CD4-positive, alpha-beta memory T cell (primary cell): ENCODE measurements at regions not wholly inside any gene's neighbourhood (a gene's known extent, or its start where the extent isn't known, plus 50 kb on each side); places are given as distances from the start of the nearest gene placed in this dataset.

Source experiments
- CTCF ChIA-PET: fragments of 350-600 bp; sonication (Branson Sonifier 250); formaldehyde crosslinking; loops from one replicate; lab custom pipeline; 2021; ENCODE audit warnings: inconsistent platforms; ENCODE audit not compliant: partially characterized antibody; lab: Charles Lee
- POLR2A ChIA-PET: fragments of 350-600 bp; sonication (Branson Sonifier 250); formaldehyde crosslinking; loops from one replicate; lab custom pipeline; 2021; ENCODE audit not compliant: partially characterized antibody; lab: Charles Lee
- DNase-seq, 5 donors: peaks; one replicate each; pipeline versions ENCODE4 v3.0.0 to v3.0.0-alpha.2; 2020 to 2022; ENCODE audit warnings: mixed read lengths in 1 of 5
- H3K27ac ChIP-seq: one replicate; pipeline ENCODE4 v1.7.0; 2013; ENCODE audit warnings: low read depth, low read length
- H3K27me3 ChIP-seq: 2 replicates; pipeline ENCODE4 v1.7.0; 2013; ENCODE audit warnings: mild to moderate bottlenecking, low read length, moderate library complexity; ENCODE audit not compliant: insufficient read depth
- H3K36me3 ChIP-seq: 2 replicates; pipeline ENCODE4 v1.7.0; 2013; ENCODE audit warnings: mild to moderate bottlenecking, low read length, moderate library complexity; ENCODE audit not compliant: insufficient read depth
- H3K4me1 ChIP-seq: 2 replicates; pipeline ENCODE4 v1.7.0; 2013; ENCODE audit warnings: mild to moderate bottlenecking, low read length, moderate library complexity; ENCODE audit not compliant: insufficient read depth
- H3K4me3 ChIP-seq, 2 donors: one replicate each; pipeline ENCODE4 v1.7.0; 2013; ENCODE audit warnings: low read length in 2 of 2, mild to moderate bottlenecking in 1 of 2
- H3K9me3 ChIP-seq, 2 donors: one replicate each; pipeline ENCODE4 v1.7.0; 2013; ENCODE audit warnings: low read length in 2 of 2, control low read depth in 1 of 2; ENCODE audit not compliant: control insufficient read depth in 1 of 2
- H3K27ac Mint-ChIP-seq, 7 donors: one replicate each; pipeline ENCODE4 v1.8.0; 2020 to 2021; ENCODE audit warnings: mixed read lengths in 7 of 7, mild to moderate bottlenecking in 6 of 7, inconsistent platforms in 3 of 7, moderate library complexity in 3 of 7
- H3K27me3 Mint-ChIP-seq, 2 donors: one replicate each; pipeline ENCODE4 v1.8.0; 2020 to 2021; ENCODE audit warnings: mixed read lengths in 2 of 2
- H3K36me3 Mint-ChIP-seq, 2 donors: one replicate each; pipeline ENCODE4 v1.8.0; 2020 to 2021; ENCODE audit warnings: mixed read lengths in 2 of 2, inconsistent platforms in 1 of 2, mild to moderate bottlenecking in 1 of 2
- H3K4me1 Mint-ChIP-seq, 4 donors: one replicate each; pipeline ENCODE4 v1.8.0; 2020 to 2021; ENCODE audit warnings: mixed read lengths in 4 of 4, mild to moderate bottlenecking in 1 of 4
- H3K4me3 Mint-ChIP-seq, 8 donors: one replicate each; pipeline ENCODE4 v1.8.0; 2020 to 2021; ENCODE audit warnings: mixed read lengths in 8 of 8, mild to moderate bottlenecking in 7 of 8, moderate library complexity in 6 of 8, inconsistent platforms in 3 of 8
- H3K9me3 Mint-ChIP-seq, 8 donors: one replicate each; pipeline ENCODE4 v1.8.0; 2020 to 2021; ENCODE audit warnings: mixed read lengths in 8 of 8, mild to moderate bottlenecking in 5 of 8, inconsistent platforms in 3 of 8, moderate library complexity in 1 of 8
- intact Hi-C: fragments of 100-400 bp; cut with micrococcal nuclease; formaldehyde crosslinking; loops from one replicate; pipeline ENCODE4 v1.15.1; 2023

- Mint-ChIP-seq H3K36me3 (no peaks in the 10 kb centered on the region), H3K27ac (no peak overlapping the region), H3K27me3 (peaks cover 4 to 10% of the 10 kb centered on the region in 2 donors), H3K4me3 (no peak overlapping the region), H3K4me1 (no peaks in the 10 kb centered on the region), H3K9me3 (no peaks in the 10 kb centered on the region)
- ChIA-PET CTCF (no interaction called here), POLR2A (no interaction called here)
- H3K4me3 ChIP-seq: no peak overlapping the region
- DNase-seq: no peak
- H3K36me3 ChIP-seq: no peaks in the 10 kb centered on the region
- H3K27me3 ChIP-seq: no peaks in the 10 kb centered on the region
- no peaks in the 10 kb centered on the region for H3K4me1 ChIP-seq
- H3K27ac ChIP-seq: no peak overlapping the region
- intact Hi-C loops: no loop called here
- no peaks in the 10 kb centered on the region for H3K9me3 ChIP-seq
Observed at GRCh38 chr15:62492900-62493299, 327.8 kb upstream of the C2CD4B start.

- no peak overlapping the region for H3K27ac ChIP-seq
- no peaks in the 10 kb centered on the region for H3K4me1 ChIP-seq
- H3K36me3 Mint-ChIP-seq: no peaks in the 10 kb centered on the region
- H3K27me3 Mint-ChIP-seq: peaks cover 0 to 5% of the 10 kb centered on the region in 2 donors
- H3K4me1 Mint-ChIP-seq: no peaks in the 10 kb centered on the region
- H3K4me3 Mint-ChIP-seq: no peak overlapping the region
- H3K4me3 ChIP-seq: no peak overlapping the region
- H3K36me3 ChIP-seq: no peaks in the 10 kb centered on the region
- H3K9me3 Mint-ChIP-seq: no peaks in the 10 kb centered on the region
- no peak for DNase-seq
- H3K27ac Mint-ChIP-seq: no peak overlapping the region
- intact Hi-C loops: no loop called here
- CTCF ChIA-PET: no interaction called here
- H3K9me3 ChIP-seq: no peaks in the 10 kb centered on the region
- H3K27me3 ChIP-seq: no peaks in the 10 kb centered on the region
- POLR2A ChIA-PET: no interaction called here
Observed at GRCh38 chr15:62494197-62494596, 329.1 kb upstream of the C2CD4B start.

- Histone ChIP-seq H3K36me3 (no peaks in the 10 kb centered on the region), H3K27ac (no peak overlapping the region), H3K4me3 (no peak overlapping the region), H3K9me3 (no peaks in the 10 kb centered on the region), H3K27me3 (no peaks in the 10 kb centered on the region), H3K4me1 (no peaks in the 10 kb centered on the region)
- Mint-ChIP-seq H3K4me1 (no peaks in the 10 kb centered on the region), H3K9me3 (no peaks in the 10 kb centered on the region), H3K4me3 (no peak overlapping the region), H3K27me3 (peaks cover 0 to 1% of the 10 kb centered on the region in 2 donors), H3K36me3 (no peaks in the 10 kb centered on the region), H3K27ac (no peak overlapping the region)
- intact Hi-C loops: no loop called here
- CTCF ChIA-PET: interaction anchor here (1.2 kb wide), 1 partner anchor 54 kb away, joined by 3 read pairs; no protein-coding TSS in a partner anchor
- DNase-seq: no peak
- POLR2A ChIA-PET: no interaction called here
Observed at GRCh38 chr15:62495670-62496614, 330.9 kb upstream of the C2CD4B start.

- H3K36me3 ChIP-seq: no peaks in the 10 kb centered on the region
- H3K4me3 ChIP-seq: no peak overlapping the region
- ChIA-PET CTCF (interaction anchor here (1.4 kb wide), 1 partner anchor 11 kb away, joined by 5 read pairs; no protein-coding TSS in a partner anchor), POLR2A (no interaction called here)
- no peak overlapping the region for H3K27ac ChIP-seq
- H3K27ac Mint-ChIP-seq: no peak overlapping the region
- H3K4me1 ChIP-seq: no peaks in the 10 kb centered on the region
- no peaks in the 10 kb centered on the region for H3K27me3 Mint-ChIP-seq
- H3K4me1 Mint-ChIP-seq: no peaks in the 10 kb centered on the region
- H3K27me3 ChIP-seq: no peaks in the 10 kb centered on the region
- no peaks in the 10 kb centered on the region for H3K9me3 Mint-ChIP-seq
- H3K9me3 ChIP-seq: no peaks in the 10 kb centered on the region
- H3K4me3 Mint-ChIP-seq: no peak overlapping the region
- no peaks in the 10 kb centered on the region for H3K36me3 Mint-ChIP-seq
- intact Hi-C loops: no loop called here
- DNase-seq: no peak
Observed at GRCh38 chr15:62497356-62497755, 332.3 kb upstream of the C2CD4B start.

- no peaks in the 10 kb centered on the region for H3K36me3 Mint-ChIP-seq
- Histone ChIP-seq H3K9me3 (no peaks in the 10 kb centered on the region), H3K27ac (no peak overlapping the region), H3K27me3 (no peaks in the 10 kb centered on the region), H3K36me3 (no peaks in the 10 kb centered on the region), H3K4me1 (no peaks in the 10 kb centered on the region), H3K4me3 (no peak overlapping the region)
- ChIA-PET CTCF (interaction anchor here (1.4 kb wide), 1 partner anchor 10 kb away, joined by 5 read pairs; no protein-coding TSS in a partner anchor), POLR2A (no interaction called here)
- intact Hi-C loops: no loop called here
- peaks cover 0 to 1% of the 10 kb centered on the region in 2 donors for H3K27me3 Mint-ChIP-seq
- no peaks in the 10 kb centered on the region for H3K4me1 Mint-ChIP-seq
- DNase-seq: no peak
- no peak overlapping the region for H3K4me3 Mint-ChIP-seq
- no peaks in the 10 kb centered on the region for H3K9me3 Mint-ChIP-seq
- no peak overlapping the region for H3K27ac Mint-ChIP-seq
Observed at GRCh38 chr15:62498278-62498677, 333.2 kb upstream of the C2CD4B start.

GRCh38 chr15:62498712-62499111, 333.6 kb upstream of the C2CD4B start:
- H3K36me3 ChIP-seq: no peaks in the 10 kb centered on the region
- no peak overlapping the region for H3K27ac Mint-ChIP-seq
- intact Hi-C loops: no loop called here
- CTCF ChIA-PET: no interaction called here
- H3K27ac ChIP-seq: no peak overlapping the region
- no peaks in the 10 kb centered on the region for H3K9me3 ChIP-seq
- H3K36me3 Mint-ChIP-seq: no peaks in the 10 kb centered on the region
- H3K27me3 ChIP-seq: no peaks in the 10 kb centered on the region
- H3K27me3 Mint-ChIP-seq: peaks cover 0 to 1% of the 10 kb centered on the region in 2 donors
- POLR2A ChIA-PET: no interaction called here
- H3K4me3 ChIP-seq: no peak overlapping the region
- H3K4me1 Mint-ChIP-seq: no peaks in the 10 kb centered on the region
- no peaks in the 10 kb centered on the region for H3K9me3 Mint-ChIP-seq
- no peak for DNase-seq
- H3K4me1 ChIP-seq: no peaks in the 10 kb centered on the region
- no peak overlapping the region for H3K4me3 Mint-ChIP-seq

- no peak overlapping the region for H3K4me3 ChIP-seq
- no peaks in the 10 kb centered on the region for H3K36me3 ChIP-seq
- Mint-ChIP-seq H3K27ac (no peak overlapping the region), H3K27me3 (peaks cover 0 to 1% of the 10 kb centered on the region in 2 donors), H3K4me1 (no peaks in the 10 kb centered on the region), H3K4me3 (no peak overlapping the region), H3K36me3 (no peaks in the 10 kb centered on the region), H3K9me3 (no peaks in the 10 kb centered on the region)
- H3K9me3 ChIP-seq: no peaks in the 10 kb centered on the region
- H3K4me1 ChIP-seq: no peaks in the 10 kb centered on the region
- CTCF ChIA-PET: no interaction called here
- POLR2A ChIA-PET: no interaction called here
- no peaks in the 10 kb centered on the region for H3K27me3 ChIP-seq
- no peak for DNase-seq
- H3K27ac ChIP-seq: no peak overlapping the region
- intact Hi-C loops: no loop called here
Observed at GRCh38 chr15:62500325-62500724, 335.2 kb upstream of the C2CD4B start.
